WTC11 (cell line): ENCODE measurements at regions not wholly inside any gene's neighbourhood (a gene's known extent, or its start where the extent isn't known, plus 50 kb on each side); places are given as distances from the start of the nearest gene placed in this dataset.

Source experiments
- HMGXB4 ChIP-seq: sonication (generic); formaldehyde crosslinking; IDR thresholded peaks from 2 replicates; pipeline ENCODE4 v1.8.1; 2023; ENCODE audit warnings: mild to moderate bottlenecking, moderate library complexity, missing genetic modification reagents
- JAZF1 ChIP-seq: fragments of 250-450 bp; sonication (Bioruptor Pico); IDR thresholded peaks from 2 replicates; pipeline ENCODE4 v1.9.0; 2021; ENCODE audit warnings: moderate library complexity, mild to moderate bottlenecking, inconsistent platforms
- NR3C1 ChIP-seq: sonication (generic); formaldehyde crosslinking; conservative IDR thresholded peaks from 2 replicates; pipeline ENCODE4 v1.8.1; 2023; ENCODE audit warnings: low read depth, mild to moderate bottlenecking, missing genetic modification reagents
- RELA ChIP-seq: sonication (generic); formaldehyde crosslinking; IDR thresholded peaks from 2 replicates; pipeline ENCODE4 v1.8.1; 2022; ENCODE audit warnings: missing genetic modification reagents, mild to moderate bottlenecking, borderline replicate concordance
- SMAD4 ChIP-seq: sonication (generic); formaldehyde crosslinking; IDR thresholded peaks from 2 replicates; pipeline ENCODE4 v1.8.0; 2022; ENCODE audit warnings: mild to moderate bottlenecking, missing genetic modification reagents
- ZNF416 ChIP-seq: fragments of 250-450 bp; sonication (Bioruptor Pico); IDR thresholded peaks from 2 replicates; pipeline ENCODE4 v1.9.0; 2021; ENCODE audit warnings: mild to moderate bottlenecking, inconsistent platforms
- TF ChIP-seq, protein P1 (sequence below): sonication (generic); formaldehyde crosslinking; IDR thresholded peaks from 2 replicates; pipeline ENCODE4 v1.8.0; 2023; ENCODE audit warnings: mild to moderate bottlenecking, missing genetic modification reagents
- TF ChIP-seq, protein P2 (sequence below): sonication (generic); formaldehyde crosslinking; IDR thresholded peaks from 2 replicates; pipeline ENCODE4 v1.8.0; 2022; ENCODE audit warnings: mild to moderate bottlenecking, missing genetic modification reagents

DNA sequence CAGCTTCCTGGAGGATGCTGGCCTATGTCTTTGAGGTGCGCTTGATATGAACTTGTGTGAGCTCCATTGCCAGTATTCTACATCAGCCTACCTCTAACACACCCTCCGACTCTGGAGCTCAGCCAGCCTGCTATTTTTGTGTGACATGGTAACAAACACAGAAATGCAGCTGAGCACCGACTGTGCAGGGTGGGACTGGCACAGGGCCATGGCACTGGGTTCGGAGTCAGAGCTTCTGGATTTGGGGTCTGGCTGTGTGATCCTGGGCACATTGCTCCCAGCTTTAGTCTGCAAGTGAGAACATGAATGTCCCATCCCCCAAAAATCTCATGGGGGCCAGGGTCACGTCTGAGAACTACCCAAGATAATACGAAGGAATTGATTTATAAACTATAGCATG, 257.2 kb upstream of the CTBP2 start:
- TF ChIP-seq ZNF416 (no peak), HMGXB4 (no peak), RELA (CRISPR knock-in tag) (no peak), JAZF1 (no peak), NR3C1 (CRISPR knock-in tag) (no peak), SMAD4 (CRISPR knock-in tag) (no peak)
- TF ChIP-seq, protein P1, sequence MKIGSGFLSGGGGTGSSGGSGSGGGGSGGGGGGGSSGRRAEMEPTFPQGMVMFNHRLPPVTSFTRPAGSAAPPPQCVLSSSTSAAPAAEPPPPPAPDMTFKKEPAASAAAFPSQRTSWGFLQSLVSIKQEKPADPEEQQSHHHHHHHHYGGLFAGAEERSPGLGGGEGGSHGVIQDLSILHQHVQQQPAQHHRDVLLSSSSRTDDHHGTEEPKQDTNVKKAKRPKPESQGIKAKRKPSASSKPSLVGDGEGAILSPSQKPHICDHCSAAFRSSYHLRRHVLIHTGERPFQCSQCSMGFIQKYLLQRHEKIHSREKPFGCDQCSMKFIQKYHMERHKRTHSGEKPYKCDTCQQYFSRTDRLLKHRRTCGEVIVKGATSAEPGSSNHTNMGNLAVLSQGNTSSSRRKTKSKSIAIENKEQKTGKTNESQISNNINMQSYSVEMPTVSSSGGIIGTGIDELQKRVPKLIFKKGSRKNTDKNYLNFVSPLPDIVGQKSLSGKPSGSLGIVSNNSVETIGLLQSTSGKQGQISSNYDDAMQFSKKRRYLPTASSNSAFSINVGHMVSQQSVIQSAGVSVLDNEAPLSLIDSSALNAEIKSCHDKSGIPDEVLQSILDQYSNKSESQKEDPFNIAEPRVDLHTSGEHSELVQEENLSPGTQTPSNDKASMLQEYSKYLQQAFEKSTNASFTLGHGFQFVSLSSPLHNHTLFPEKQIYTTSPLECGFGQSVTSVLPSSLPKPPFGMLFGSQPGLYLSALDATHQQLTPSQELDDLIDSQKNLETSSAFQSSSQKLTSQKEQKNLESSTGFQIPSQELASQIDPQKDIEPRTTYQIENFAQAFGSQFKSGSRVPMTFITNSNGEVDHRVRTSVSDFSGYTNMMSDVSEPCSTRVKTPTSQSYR (CRISPR knock-in tag), result no peak
- TF ChIP-seq, protein P2, sequence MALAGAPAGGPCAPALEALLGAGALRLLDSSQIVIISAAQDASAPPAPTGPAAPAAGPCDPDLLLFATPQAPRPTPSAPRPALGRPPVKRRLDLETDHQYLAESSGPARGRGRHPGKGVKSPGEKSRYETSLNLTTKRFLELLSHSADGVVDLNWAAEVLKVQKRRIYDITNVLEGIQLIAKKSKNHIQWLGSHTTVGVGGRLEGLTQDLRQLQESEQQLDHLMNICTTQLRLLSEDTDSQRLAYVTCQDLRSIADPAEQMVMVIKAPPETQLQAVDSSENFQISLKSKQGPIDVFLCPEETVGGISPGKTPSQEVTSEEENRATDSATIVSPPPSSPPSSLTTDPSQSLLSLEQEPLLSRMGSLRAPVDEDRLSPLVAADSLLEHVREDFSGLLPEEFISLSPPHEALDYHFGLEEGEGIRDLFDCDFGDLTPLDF (CRISPR knock-in tag), result no peak
